ENCODE measurements at regions not wholly inside any gene's neighbourhood (a gene's known extent, or its start where the extent isn't known, plus 50 kb on each side); places are given as distances from the start of the nearest gene placed in this dataset.

- Histone ChIP-seq H3K27me3 (ENCODE audit: insufficient read depth, low read length) (no peaks in the 10 kb centered on the region), H3K36me3 (ENCODE audit: insufficient read depth, low read length) (no peaks in the 10 kb centered on the region), H4K20me1 (ENCODE audit: insufficient read depth, low read length) (no peaks in the 10 kb centered on the region), H3K4me1 (ENCODE audit: insufficient read depth, low read length, severe bottlenecking) (no peaks in the 10 kb centered on the region), H3K79me2 (ENCODE audit: insufficient read depth, low read length) (no peaks in the 10 kb centered on the region), H2AFZ (ENCODE audit: low read length) (no peak overlapping the region), H3K9me2 (ENCODE audit: low read depth, low read length) (no peaks in the 10 kb centered on the region), H3F3A (ENCODE audit: insufficient read depth, low read length) (no peaks in the 10 kb centered on the region), H3K9ac (ENCODE audit: low read length) (no peak overlapping the region), H3K9me3 (ENCODE audit: low read length) (no peaks in the 10 kb centered on the region), H3K4me2 (ENCODE audit: low read length) (no peak overlapping the region), H3K27ac (ENCODE audit: low read depth, low read length, poor library complexity, severe bottlenecking) (no peak overlapping the region), H3K4me3 (ENCODE audit: low read depth, low read length, poor library complexity, severe bottlenecking) (no peak overlapping the region)
- TF ChIP-seq CTCF (IDR thresholded peaks at IDR 0.05; ENCODE audit: low read length) (no peak), EZH2 (IDR thresholded peaks at IDR 0.05; ENCODE audit: borderline replicate concordance, low read length) (no peak)
Observed at GRCh38 chrX:130974323-130974722, 71.3 kb upstream of the ENOX2 start.

GRCh38 chrX:130975947-130976346 is 72.9 kb upstream of the ENOX2 start:
- TF ChIP-seq CTCF (IDR thresholded peaks at IDR 0.05; ENCODE audit: low read length): peak; percentile 53
- no peak for TF ChIP-seq EZH2 (IDR thresholded peaks at IDR 0.05; ENCODE audit: borderline replicate concordance, low read length)
- Histone ChIP-seq H3K4me1 (ENCODE audit: insufficient read depth, low read length, severe bottlenecking) (no peaks in the 10 kb centered on the region), H4K20me1 (ENCODE audit: insufficient read depth, low read length) (no peaks in the 10 kb centered on the region), H3F3A (ENCODE audit: insufficient read depth, low read length) (no peaks in the 10 kb centered on the region), H3K9ac (ENCODE audit: low read length) (no peak overlapping the region), H3K9me2 (ENCODE audit: low read depth, low read length) (no peaks in the 10 kb centered on the region), H2AFZ (ENCODE audit: low read length) (no peak overlapping the region), H3K27ac (ENCODE audit: low read depth, low read length, poor library complexity, severe bottlenecking) (no peak overlapping the region), H3K36me3 (ENCODE audit: insufficient read depth, low read length) (no peaks in the 10 kb centered on the region), H3K4me3 (ENCODE audit: low read depth, low read length, poor library complexity, severe bottlenecking) (no peak overlapping the region), H3K79me2 (ENCODE audit: insufficient read depth, low read length) (no peaks in the 10 kb centered on the region), H3K4me2 (ENCODE audit: low read length) (no peak overlapping the region; the same call in 1 of the 2 replicates), H3K27me3 (ENCODE audit: insufficient read depth, low read length) (no peaks in the 10 kb centered on the region), H3K9me3 (ENCODE audit: low read length) (no peaks in the 10 kb centered on the region)

- no peaks in the 10 kb centered on the region for H3K79me2 ChIP-seq (ENCODE audit: insufficient read depth, low read length)
- no peaks in the 10 kb centered on the region for H3K9me2 ChIP-seq (ENCODE audit: low read depth, low read length)
- H3F3A ChIP-seq (ENCODE audit: insufficient read depth, low read length): no peaks in the 10 kb centered on the region
- no peak overlapping the region for H3K27ac ChIP-seq (ENCODE audit: low read depth, low read length, poor library complexity, severe bottlenecking)
- no peak for TF ChIP-seq CTCF (IDR thresholded peaks at IDR 0.05; ENCODE audit: low read length)
- TF ChIP-seq EZH2 (IDR thresholded peaks at IDR 0.05; ENCODE audit: borderline replicate concordance, low read length): no peak
- no peak overlapping the region for H3K4me3 ChIP-seq (ENCODE audit: low read depth, low read length, poor library complexity, severe bottlenecking)
- no peak overlapping the region for H3K4me2 ChIP-seq (ENCODE audit: low read length)
- no peaks in the 10 kb centered on the region for H3K9me3 ChIP-seq (ENCODE audit: low read length)
- no peaks in the 10 kb centered on the region for H3K36me3 ChIP-seq (ENCODE audit: insufficient read depth, low read length)
- H3K9ac ChIP-seq (ENCODE audit: low read length): no peak overlapping the region
- H4K20me1 ChIP-seq (ENCODE audit: insufficient read depth, low read length): no peaks in the 10 kb centered on the region
- H3K27me3 ChIP-seq (ENCODE audit: insufficient read depth, low read length): no peaks in the 10 kb centered on the region
- H3K4me1 ChIP-seq (ENCODE audit: insufficient read depth, low read length, severe bottlenecking): no peaks in the 10 kb centered on the region
- H2AFZ ChIP-seq (ENCODE audit: low read length): no peak overlapping the region
Observed at GRCh38 chrX:130981836-130982235, 76.3 kb upstream of the ARHGAP36 start.

Data from OCI-LY1 (cell line).